Psoas muscle (tissue), 7 donors: ENCODE measurements at regions not wholly inside any gene's neighbourhood (a gene's known extent, or its start where the extent isn't known, plus 50 kb on each side); places are given as distances from the start of the nearest gene placed in this dataset.

Experiments
- ATAC-seq, 4 donors: fragments of 200-7000 bp; cut with Tn5 transposase; one replicate each; pipeline ENCODE4 v1.9.1; 2020; ENCODE audit warnings: moderate library complexity in 3 of 4, mild to moderate bottlenecking in 2 of 4
- DNase-seq, 2 donors: peaks; one replicate each; pipeline ENCODE4 v3.0.0-alpha.2; 2020
- H3K27ac ChIP-seq: fragments of 200-600 bp; one replicate; pipeline ENCODE4 v1.8.0; 2022
- H3K27me3 ChIP-seq, 3 donors: fragments of 200-600 bp in 1 of 3; one replicate each; pipeline versions ENCODE4 v1.6.1 to v1.8.0; 2013 to 2022; ENCODE audit warnings: low read length in 2 of 3, mild to moderate bottlenecking in 2 of 3, moderate library complexity in 1 of 3; ENCODE audit not compliant: insufficient read depth in 3 of 3
- H3K36me3 ChIP-seq, 2 donors: fragments of 200-600 bp in 1 of 2; one replicate each; pipeline versions ENCODE4 v1.6.1 to v1.8.0; 2013 to 2022; ENCODE audit warnings: low read depth in 1 of 2, mild to moderate bottlenecking in 1 of 2, moderate library complexity in 1 of 2; ENCODE audit not compliant: insufficient read depth in 1 of 2
- H3K4me1 ChIP-seq: fragments of 200-600 bp; one replicate; pipeline ENCODE4 v1.8.0; 2022
- H3K4me3 ChIP-seq: fragments of 200-600 bp; one replicate; pipeline ENCODE4 v1.8.0; 2022; ENCODE audit warnings: mild to moderate bottlenecking
- H3K9me3 ChIP-seq: fragments of 200-600 bp; one replicate; pipeline ENCODE4 v1.8.0; 2022
- WGBS, 3 donors: extraction: QIAGEN DNeasy Blood & Tissue Kit; methylation state at CpG; one replicate each; pipeline versions ENCODE4 v1.1.6 to v1.1.7; 2013; 5-methylcytosine and 5-hydroxymethylcytosine counted together
- intact Hi-C, 2 donors: fragments of 100-400 bp; cut with DNase I; formaldehyde crosslinking; loops; one replicate each; pipeline versions ENCODE4 v1.11.0 to v1.14.2; 2022
- TF ChIP-seq, protein P1 (sequence below): fragments of 200-600 bp; IDR thresholded peaks from one replicate; pipeline ENCODE4 v1.8.0; 2022; ENCODE audit warnings: antibody characterized with exemption
- donor health status: healthy with polysubstance abuse.
- donor health status: DM: no; HTN: no; CAD: no; lungs with moderate emphysema.
- donor health status: Bipolar disorder and iron deficiency.
- donor health status: healthy.
- donor health status: DM: yes; HTN: yes; CAD: no.
- donor health status: DM: no; HTN: no; CAD: no.
- donor health status: DM: yes; HTN: yes; CAD: no.

DNA sequence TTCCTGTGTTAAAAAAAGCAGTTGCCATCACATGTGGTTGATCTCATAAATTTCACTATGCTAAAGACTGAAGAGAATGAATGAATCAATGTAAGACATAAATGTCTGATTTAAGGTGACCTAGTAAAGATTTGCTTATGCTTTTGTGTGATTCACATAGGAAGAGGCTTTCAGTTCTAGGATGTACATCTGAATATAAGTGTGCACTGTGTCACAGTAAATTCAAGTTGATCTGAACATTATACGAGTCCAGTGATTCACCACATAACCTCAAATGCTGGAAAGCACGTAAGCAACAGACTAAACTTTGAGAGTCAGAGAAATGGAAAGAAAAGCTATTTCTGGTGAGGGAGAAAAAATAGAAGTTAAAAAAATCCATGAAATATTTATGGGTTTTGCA is 567.9 kb downstream of the EPHA5 start:
- ATAC-seq (no peak), DNase-seq (no peak)
- Histone ChIP-seq H3K36me3 (no peaks in the 10 kb centered on the region), H3K4me3 (no peak overlapping the region), H3K27ac (no peak overlapping the region), H3K9me3 (peaks cover 6% of the 10 kb centered on the region), H3K27me3 (no peaks in the 10 kb centered on the region), H3K4me1 (no peaks in the 10 kb centered on the region)
- intact Hi-C loops, result no loop called here
- WGBS, 3 donors, result 81 to 84% (median 82%) methylated on average over 2 of the region's 2 CpGs
- TF ChIP-seq, protein P1, sequence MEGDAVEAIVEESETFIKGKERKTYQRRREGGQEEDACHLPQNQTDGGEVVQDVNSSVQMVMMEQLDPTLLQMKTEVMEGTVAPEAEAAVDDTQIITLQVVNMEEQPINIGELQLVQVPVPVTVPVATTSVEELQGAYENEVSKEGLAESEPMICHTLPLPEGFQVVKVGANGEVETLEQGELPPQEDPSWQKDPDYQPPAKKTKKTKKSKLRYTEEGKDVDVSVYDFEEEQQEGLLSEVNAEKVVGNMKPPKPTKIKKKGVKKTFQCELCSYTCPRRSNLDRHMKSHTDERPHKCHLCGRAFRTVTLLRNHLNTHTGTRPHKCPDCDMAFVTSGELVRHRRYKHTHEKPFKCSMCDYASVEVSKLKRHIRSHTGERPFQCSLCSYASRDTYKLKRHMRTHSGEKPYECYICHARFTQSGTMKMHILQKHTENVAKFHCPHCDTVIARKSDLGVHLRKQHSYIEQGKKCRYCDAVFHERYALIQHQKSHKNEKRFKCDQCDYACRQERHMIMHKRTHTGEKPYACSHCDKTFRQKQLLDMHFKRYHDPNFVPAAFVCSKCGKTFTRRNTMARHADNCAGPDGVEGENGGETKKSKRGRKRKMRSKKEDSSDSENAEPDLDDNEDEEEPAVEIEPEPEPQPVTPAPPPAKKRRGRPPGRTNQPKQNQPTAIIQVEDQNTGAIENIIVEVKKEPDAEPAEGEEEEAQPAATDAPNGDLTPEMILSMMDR, result no peak

DNA sequence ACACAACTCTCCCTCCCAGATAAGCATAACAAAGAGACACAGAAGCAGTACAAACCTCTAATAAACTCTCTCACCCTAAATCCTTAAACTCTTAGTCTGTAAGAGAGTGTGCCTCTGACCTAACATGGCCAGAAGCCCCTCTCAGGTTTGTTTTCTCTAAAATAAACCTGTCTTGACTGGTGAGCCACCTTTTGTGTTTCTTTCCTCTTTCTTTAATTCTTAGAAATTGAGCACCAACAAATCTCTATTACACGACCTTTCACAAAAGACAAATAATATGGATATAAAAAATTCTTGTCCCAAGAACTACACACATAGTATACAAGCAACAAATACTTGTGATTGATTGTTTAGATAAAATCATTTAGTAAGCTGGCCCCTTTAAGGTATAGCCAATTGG is 573.7 kb downstream of the EPHA5 start:
- ATAC-seq, result no peak
- no peaks in the 10 kb centered on the region for H3K4me1 ChIP-seq
- H3K27me3 ChIP-seq, result no peaks in the 10 kb centered on the region
- no peak for DNase-seq
- intact Hi-C loops, result no loop called here
- 25 to 44% (median 35%) methylated on average over 1 of the region's 1 CpG for WGBS, 3 donors
- H3K4me3 ChIP-seq, result no peak overlapping the region
- no peaks in the 10 kb centered on the region for H3K9me3 ChIP-seq
- TF ChIP-seq, protein P1, result no peak
- H3K36me3 ChIP-seq, result no peaks in the 10 kb centered on the region
- no peak overlapping the region for H3K27ac ChIP-seq

DNA sequence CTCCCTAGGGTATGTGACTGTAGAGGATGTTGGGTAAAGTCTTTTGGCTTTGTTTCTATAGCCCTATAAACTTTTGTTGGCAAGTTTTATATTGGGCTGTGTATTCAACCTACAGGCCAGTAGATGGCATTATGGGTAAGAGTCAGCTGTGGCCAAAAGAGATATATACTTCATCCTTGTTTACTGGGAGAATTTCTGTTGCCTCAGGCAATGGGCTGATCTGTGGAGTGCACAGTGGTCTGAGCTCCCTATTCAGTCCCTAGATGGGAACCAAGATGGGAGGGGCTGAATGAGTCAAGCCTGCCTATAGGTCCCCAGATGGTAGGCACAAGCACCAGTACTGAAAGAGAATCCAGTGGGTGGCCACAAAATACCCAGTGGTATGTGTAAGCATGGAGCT is 580.6 kb downstream of the EPHA5 start:
- H3K27me3 ChIP-seq, result no peaks in the 10 kb centered on the region
- TF ChIP-seq, protein P1, result no peak
- ATAC-seq, result no peak
- DNase-seq, result no peak
- H3K36me3 ChIP-seq, result no peaks in the 10 kb centered on the region
- H3K9me3 ChIP-seq, result no peaks in the 10 kb centered on the region
- no peak overlapping the region for H3K4me3 ChIP-seq
- intact Hi-C loops, result no loop called here
- H3K4me1 ChIP-seq, result no peaks in the 10 kb centered on the region
- H3K27ac ChIP-seq, result no peak overlapping the region

DNA sequence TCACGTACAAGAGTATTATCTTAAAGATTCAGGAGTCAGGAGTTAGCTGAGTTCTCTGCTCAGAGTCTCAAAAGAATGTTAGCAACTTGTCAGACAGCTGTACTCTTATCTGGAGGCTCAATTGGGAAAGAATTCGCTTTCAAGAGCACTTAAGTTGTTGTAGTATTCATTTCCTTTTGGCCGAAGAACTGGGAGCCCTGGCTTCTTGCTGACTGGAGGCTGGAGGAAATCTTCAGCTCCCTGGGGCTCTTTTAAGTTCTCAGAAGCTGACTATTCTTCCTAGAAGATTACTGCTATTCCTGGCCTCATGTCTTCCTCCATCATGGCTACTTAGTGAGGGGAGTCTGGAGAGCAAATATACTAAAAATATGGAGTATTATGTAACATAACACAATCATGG is 587.2 kb downstream of the EPHA5 start:
- H3K27me3 ChIP-seq, result no peaks in the 10 kb centered on the region
- ATAC-seq (no peak), DNase-seq (no peak)
- 37 to 41% (median 40%) methylated on average over 3 of the region's 3 CpGs for WGBS, 3 donors
- no peak overlapping the region for H3K4me3 ChIP-seq
- TF ChIP-seq, protein P1, result no peak
- intact Hi-C loops, result no loop called here
- no peaks in the 10 kb centered on the region for H3K9me3 ChIP-seq
- H3K36me3 ChIP-seq, result no peaks in the 10 kb centered on the region
- H3K4me1 ChIP-seq, result no peaks in the 10 kb centered on the region
- no peak overlapping the region for H3K27ac ChIP-seq

DNA sequence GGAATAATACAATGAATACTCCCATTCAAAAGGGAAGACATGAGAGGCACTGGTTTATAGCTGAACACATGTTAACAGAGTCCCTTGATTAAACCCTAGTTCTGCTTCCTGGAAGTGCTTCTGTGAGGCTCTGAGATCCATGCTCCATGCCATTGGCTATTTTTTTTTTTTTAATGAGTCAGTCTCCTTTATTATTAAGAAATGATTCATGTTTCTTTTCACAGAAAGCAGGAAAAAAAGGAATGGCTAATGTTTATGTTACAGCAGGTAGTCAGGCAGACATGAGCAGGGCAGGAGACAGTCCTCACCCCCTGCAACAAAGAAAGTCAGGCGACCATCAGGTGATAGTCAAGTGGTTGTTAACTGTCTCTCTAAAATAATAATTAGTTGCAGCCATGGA is 598.7 kb downstream of the EPHA5 start:
- intact Hi-C loops, result no loop called here
- WGBS, 3 donors, result 79 to 85% (median 83%) methylated on average over 1 of the region's 1 CpG
- no peak for ATAC-seq
- H3K4me1 ChIP-seq, result no peaks in the 10 kb centered on the region
- DNase-seq, result no peak
- no peaks in the 10 kb centered on the region for H3K27me3 ChIP-seq
- no peaks in the 10 kb centered on the region for H3K36me3 ChIP-seq
- TF ChIP-seq, protein P1, result no peak
- H3K27ac ChIP-seq, result no peak overlapping the region
- no peak overlapping the region for H3K4me3 ChIP-seq
- no peaks in the 10 kb centered on the region for H3K9me3 ChIP-seq
